T-cell (primary cell): ENCODE measurements at regions not wholly inside any gene's neighbourhood (a gene's known extent, or its start where the extent isn't known, plus 50 kb on each side); places are given as distances from the start of the nearest gene placed in this dataset.

Experiments used
- ATAC-seq, 4 experiments: fragments of 200-7000 bp in 3 of 4; fragments of 150-1000 bp in 1 of 4; cut with Tn5 transposase; replicated peaks in 1 of 4; 1 replicate in 3 of 4; 2 replicates in 1 of 4; pipeline ENCODE4 v1.10.0; 2021; ENCODE audit warnings: moderate library complexity in 3 of 4, mild to moderate bottlenecking in 2 of 4, moderate number of reproducible peaks in 1 of 4
- CTCF ChIA-PET, 2 donors: fragments of 300-600 bp; sonication (Branson Sonifier 250); formaldehyde crosslinking; loops; one replicate each; lab custom pipeline; 2022; ENCODE audit warnings: antibody characterized with exemption in 2 of 2; lab: Charles Lee
- POLR2A ChIA-PET, 2 donors: fragments of 300-600 bp; sonication (Branson Sonifier 250); formaldehyde crosslinking; loops; one replicate each; lab custom pipeline; 2022; ENCODE audit warnings: antibody characterized with exemption in 2 of 2; lab: Charles Lee
- DNase-seq, 35 experiments: peaks; one replicate each; pipeline versions ENCODE4 v3.0.0 to v3.0.0-alpha.2; 2013 to 2023
- H3K27ac ChIP-seq: one replicate; pipeline ENCODE4 v1.5.1; 2013; ENCODE audit warnings: low read length
- H3K27me3 ChIP-seq, 2 experiments: replicated peaks in 1 of 2; 1 replicate in 1 of 2; 2 replicates in 1 of 2; pipeline versions ENCODE4 v1.6.1 to v1.7.0; 2013; ENCODE audit warnings: low read length in 1 of 2, mixed read lengths in 1 of 2; ENCODE audit not compliant: control insufficient read depth in 2 of 2, insufficient read depth in 2 of 2; ENCODE audit errors: extremely low read depth in 1 of 2
- H3K36me3 ChIP-seq, 2 donors: 1 replicate in 1 of 2; 2 replicates in 1 of 2; pipeline versions ENCODE4 v1.6.1 to v1.7.0; 2013; ENCODE audit warnings: low read length in 1 of 2; ENCODE audit not compliant: control insufficient read depth in 2 of 2, insufficient read depth in 1 of 2; ENCODE audit errors: extremely low read depth in 1 of 2
- H3K4me1 ChIP-seq, 2 experiments: 1 replicate in 1 of 2; 2 replicates in 1 of 2; pipeline versions ENCODE4 v1.6.1 to v1.7.0; 2013; ENCODE audit warnings: low read length in 2 of 2, mixed read lengths in 1 of 2; ENCODE audit not compliant: insufficient read depth in 2 of 2, control insufficient read depth in 1 of 2; ENCODE audit errors: extremely low read depth in 1 of 2
- H3K4me3 ChIP-seq, 2 donors: 1 replicate in 1 of 2; 2 replicates in 1 of 2; pipeline versions ENCODE4 v1.5.1 to v1.7.0; 2013; ENCODE audit warnings: mild to moderate bottlenecking in 2 of 2, low read length in 1 of 2, moderate library complexity in 1 of 2; ENCODE audit not compliant: control insufficient read depth in 1 of 2; ENCODE audit errors: extremely low read depth in 1 of 2
- H3K9me3 ChIP-seq: 2 replicates; pipeline ENCODE4 v1.7.0; 2013
- H3K27ac Mint-ChIP-seq, 2 donors: one replicate each; pipeline ENCODE4 v1.8.0; 2020 to 2021; ENCODE audit warnings: mild to moderate bottlenecking in 2 of 2, mixed read lengths in 2 of 2
- H3K27me3 Mint-ChIP-seq, 2 donors: one replicate each; pipeline ENCODE4 v1.8.0; 2021 to 2022; ENCODE audit warnings: mixed read lengths in 2 of 2
- H3K36me3 Mint-ChIP-seq: one replicate; pipeline ENCODE4 v1.8.0; 2021; ENCODE audit warnings: mixed read lengths
- H3K4me1 Mint-ChIP-seq, 3 donors: one replicate each; pipeline ENCODE4 v1.8.0; 2020 to 2022; ENCODE audit warnings: mixed read lengths in 3 of 3, mild to moderate bottlenecking in 1 of 3
- H3K4me3 Mint-ChIP-seq, 3 donors: one replicate each; pipeline ENCODE4 v1.8.0; 2020 to 2022; ENCODE audit warnings: mild to moderate bottlenecking in 3 of 3, mixed read lengths in 3 of 3, moderate library complexity in 3 of 3
- H3K9me3 Mint-ChIP-seq, 3 donors: one replicate each; pipeline ENCODE4 v1.8.0; 2020 to 2022; ENCODE audit warnings: mixed read lengths in 3 of 3
- WGBS: methylation state at CpG from one replicate; pipeline ENCODE4 v1.1.5; 2013; ENCODE audit warnings: missing lambda C conversion rate; ENCODE audit not compliant: insufficient coverage; 5-methylcytosine and 5-hydroxymethylcytosine counted together

- H3K27ac ChIP-seq, result no peak overlapping the region
- H3K36me3 ChIP-seq, result no peaks in the 10 kb centered on the region
- 43% methylated on average over 1 of the region's 2 CpGs for WGBS
- Mint-ChIP-seq H3K36me3 (no peaks in the 10 kb centered on the region), H3K27me3 (no peaks in the 10 kb centered on the region), H3K4me1 (no peaks in the 10 kb centered on the region), H3K9me3 (peaks cover 0 to 8% (median 5%) of the 10 kb centered on the region in 3 donors), H3K4me3 (no peak overlapping the region), H3K27ac (no peak overlapping the region)
- ATAC-seq, result no peak
- no peak for DNase-seq
- no peaks in the 10 kb centered on the region for H3K4me1 ChIP-seq
- no peaks in the 10 kb centered on the region for H3K27me3 ChIP-seq
- ChIA-PET POLR2A (no interaction called here), CTCF (no interaction called here)
- H3K4me3 ChIP-seq, result no peak overlapping the region
- H3K9me3 ChIP-seq, result no peaks in the 10 kb centered on the region
Observed at GRCh38 chr2:56475191-56475590, 291.4 kb downstream of the CCDC85A start.

GRCh38 chr2:56476509-56477071 lies 292.8 kb downstream of the CCDC85A start:
- H3K36me3 ChIP-seq, result no peaks in the 10 kb centered on the region
- H3K4me1 ChIP-seq, result no peaks in the 10 kb centered on the region
- H3K27me3 ChIP-seq, result no peaks in the 10 kb centered on the region
- no peaks in the 10 kb centered on the region for H3K9me3 ChIP-seq
- ChIA-PET POLR2A (no interaction called here), CTCF (no interaction called here)
- Mint-ChIP-seq H3K4me1 (no peaks in the 10 kb centered on the region), H3K4me3 (no peak overlapping the region), H3K36me3 (no peaks in the 10 kb centered on the region), H3K27me3 (no peaks in the 10 kb centered on the region), H3K9me3 (peaks cover 5 to 8% (median 8%) of the 10 kb centered on the region in 3 donors), H3K27ac (no peak overlapping the region)
- no peak overlapping the region for H3K4me3 ChIP-seq
- H3K27ac ChIP-seq, result no peak overlapping the region
- 89% methylated on average over 5 of the region's 8 CpGs for WGBS
- DNase-seq (no peak), ATAC-seq (no peak)

GRCh38 chr2:56478027-56478426 lies 294.2 kb downstream of the CCDC85A start:
- H3K27me3 ChIP-seq, result no peaks in the 10 kb centered on the region
- H3K27ac ChIP-seq, result no peak overlapping the region
- ChIA-PET CTCF (no interaction called here), POLR2A (no interaction called here)
- H3K4me1 Mint-ChIP-seq, result no peaks in the 10 kb centered on the region
- no peak overlapping the region for H3K27ac Mint-ChIP-seq
- no peaks in the 10 kb centered on the region for H3K9me3 ChIP-seq
- no peaks in the 10 kb centered on the region for H3K36me3 Mint-ChIP-seq
- H3K4me1 ChIP-seq, result no peaks in the 10 kb centered on the region
- peaks cover 8 to 13% (median 12%) of the 10 kb centered on the region in 3 donors for H3K9me3 Mint-ChIP-seq
- no peaks in the 10 kb centered on the region for H3K36me3 ChIP-seq
- DNase-seq (no peak), ATAC-seq (no peak)
- no peak overlapping the region for H3K4me3 ChIP-seq
- no peak overlapping the region for H3K4me3 Mint-ChIP-seq
- H3K27me3 Mint-ChIP-seq, result no peaks in the 10 kb centered on the region

GRCh38 chr2:56483081-56483480 lies 299.3 kb downstream of the CCDC85A start:
- Mint-ChIP-seq H3K4me3 (no peak overlapping the region), H3K27ac (no peak overlapping the region), H3K9me3 (peaks cover 18 to 25% (median 18%) of the 10 kb centered on the region in 3 donors), H3K4me1 (no peaks in the 10 kb centered on the region), H3K27me3 (no peaks in the 10 kb centered on the region), H3K36me3 (no peaks in the 10 kb centered on the region)
- no peak for DNase-seq
- no peaks in the 10 kb centered on the region for H3K36me3 ChIP-seq
- ChIA-PET CTCF (no interaction called here), POLR2A (no interaction called here)
- no CpG with 5 or more reads among the region's 2 CpGs for WGBS
- H3K4me3 ChIP-seq, result no peak overlapping the region
- H3K9me3 ChIP-seq, result no peaks in the 10 kb centered on the region
- no peak overlapping the region for H3K27ac ChIP-seq
- no peaks in the 10 kb centered on the region for H3K4me1 ChIP-seq
- ATAC-seq, result no peak
- no peaks in the 10 kb centered on the region for H3K27me3 ChIP-seq

GRCh38 chr2:56484906-56485305 lies 301.1 kb downstream of the CCDC85A start:
- Histone ChIP-seq H3K27ac (no peak overlapping the region), H3K9me3 (no peaks in the 10 kb centered on the region), H3K4me1 (no peaks in the 10 kb centered on the region), H3K4me3 (no peak overlapping the region), H3K27me3 (no peaks in the 10 kb centered on the region), H3K36me3 (no peaks in the 10 kb centered on the region)
- H3K27ac Mint-ChIP-seq, result no peak overlapping the region
- no peaks in the 10 kb centered on the region for H3K4me1 Mint-ChIP-seq
- no peak for DNase-seq
- H3K36me3 Mint-ChIP-seq, result no peaks in the 10 kb centered on the region
- ATAC-seq, result no peak
- no peaks in the 10 kb centered on the region for H3K27me3 Mint-ChIP-seq
- POLR2A ChIA-PET, result no interaction called here
- CTCF ChIA-PET, result no interaction called here
- no peak overlapping the region for H3K4me3 Mint-ChIP-seq
- H3K9me3 Mint-ChIP-seq, result peaks cover 16 to 25% (median 22%) of the 10 kb centered on the region in 3 donors

GRCh38 chr2:56500317-56500716 lies 316.5 kb downstream of the CCDC85A start:
- WGBS, result no CpG with 5 or more reads among the region's 1 CpG
- Mint-ChIP-seq H3K9me3 (peaks cover 12 to 22% (median 16%) of the 10 kb centered on the region in 3 donors), H3K4me3 (no peak overlapping the region), H3K4me1 (no peaks in the 10 kb centered on the region), H3K27me3 (no peaks in the 10 kb centered on the region), H3K27ac (no peak overlapping the region), H3K36me3 (no peaks in the 10 kb centered on the region)
- no peak overlapping the region for H3K4me3 ChIP-seq
- no peak for ATAC-seq
- H3K4me1 ChIP-seq, result no peaks in the 10 kb centered on the region
- no peaks in the 10 kb centered on the region for H3K27me3 ChIP-seq
- no peak for DNase-seq
- POLR2A ChIA-PET, result no interaction called here
- H3K36me3 ChIP-seq, result no peaks in the 10 kb centered on the region
- H3K9me3 ChIP-seq, result no peaks in the 10 kb centered on the region
- H3K27ac ChIP-seq, result no peak overlapping the region
- CTCF ChIA-PET, result no interaction called here

- no CpG with 5 or more reads among the region's 2 CpGs for WGBS
- Histone ChIP-seq H3K4me1 (no peaks in the 10 kb centered on the region), H3K4me3 (no peak overlapping the region), H3K27ac (no peak overlapping the region), H3K36me3 (no peaks in the 10 kb centered on the region), H3K27me3 (no peaks in the 10 kb centered on the region), H3K9me3 (no peaks in the 10 kb centered on the region)
- ChIA-PET POLR2A (no interaction called here), CTCF (no interaction called here)
- Mint-ChIP-seq H3K36me3 (no peaks in the 10 kb centered on the region), H3K4me1 (no peaks in the 10 kb centered on the region), H3K27ac (no peak overlapping the region), H3K27me3 (no peaks in the 10 kb centered on the region), H3K4me3 (no peak overlapping the region), H3K9me3 (peaks cover 7 to 20% (median 13%) of the 10 kb centered on the region in 3 donors)
- ATAC-seq, result no peak
- DNase-seq, result no peak
Observed at GRCh38 chr2:56502616-56503015, 318.8 kb downstream of the CCDC85A start.
